ENCODE measurements at regions not wholly inside any gene's neighbourhood (a gene's known extent, or its start where the extent isn't known, plus 50 kb on each side); places are given as distances from the start of the nearest gene placed in this dataset.

DNA sequence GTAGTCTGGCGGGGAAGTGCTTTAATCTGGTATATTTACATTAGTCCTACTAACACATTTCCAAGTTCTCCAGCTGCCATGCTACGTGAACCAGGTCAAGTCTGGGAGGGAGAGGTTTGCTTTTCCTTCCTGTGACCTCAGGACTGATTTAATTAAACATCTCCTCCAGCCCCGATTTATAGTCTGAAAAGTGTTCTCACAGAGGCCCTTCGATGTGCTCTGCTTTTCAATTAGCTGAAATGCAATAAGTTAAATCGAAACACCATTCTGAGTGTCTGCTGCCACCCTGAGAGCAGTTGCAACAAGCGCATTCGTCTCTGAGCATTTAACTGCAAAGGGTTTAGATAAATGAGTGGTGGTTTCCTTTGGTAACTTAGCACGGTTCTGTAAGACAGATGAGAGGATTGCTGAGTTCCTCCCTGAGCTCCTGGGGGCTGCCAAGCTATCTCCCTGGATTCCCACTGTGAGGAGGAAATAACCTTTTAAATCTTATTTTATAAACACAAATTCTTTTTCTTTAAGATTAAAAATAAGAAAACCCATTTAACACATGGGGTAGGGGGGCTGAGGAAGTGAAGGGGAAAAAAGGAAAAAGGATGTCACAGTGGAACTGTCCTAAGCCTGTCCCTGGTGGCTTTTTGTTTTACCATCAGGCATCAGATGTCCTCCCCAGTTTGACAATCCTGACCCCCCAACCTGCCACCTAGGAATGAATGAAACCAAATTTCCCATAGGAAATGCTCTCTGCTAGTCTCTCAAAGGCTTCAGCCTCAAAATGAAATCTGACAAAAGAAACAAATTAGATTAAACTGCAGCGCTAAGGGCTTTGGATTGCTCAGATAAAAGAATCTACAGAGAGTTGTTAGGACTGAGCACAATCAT lies 56.5 kb upstream of the CREB1 start:
- in situ Hi-C loops (cut with MboI; ENCODE audit: low sequenced_read_pairs), result loop anchor here (5.0 to 10.0 kb wide), 3 partner anchors 491 to 778 kb away; no protein-coding TSS in a partner anchor

DNA sequence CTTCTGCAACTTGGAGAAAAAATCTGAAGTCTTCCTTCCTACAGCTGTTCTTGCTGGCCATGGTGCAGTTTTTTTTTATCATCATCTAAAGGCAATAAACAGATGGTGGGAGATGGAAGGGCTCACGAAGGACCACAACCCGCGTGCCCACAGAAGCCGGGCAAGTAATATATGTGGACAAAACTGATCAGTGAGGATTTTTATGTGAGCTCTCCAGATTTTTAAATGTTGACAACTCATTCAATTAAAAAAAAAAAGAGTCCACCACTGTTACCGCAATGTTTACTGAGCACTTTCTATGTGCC lies 55.9 kb upstream of the CREB1 start:
- in situ Hi-C loops (cut with MboI; ENCODE audit: low sequenced_read_pairs), result loop anchor here (5.0 to 10.0 kb wide), 3 partner anchors 492 to 779 kb away; no protein-coding TSS in a partner anchor

DNA sequence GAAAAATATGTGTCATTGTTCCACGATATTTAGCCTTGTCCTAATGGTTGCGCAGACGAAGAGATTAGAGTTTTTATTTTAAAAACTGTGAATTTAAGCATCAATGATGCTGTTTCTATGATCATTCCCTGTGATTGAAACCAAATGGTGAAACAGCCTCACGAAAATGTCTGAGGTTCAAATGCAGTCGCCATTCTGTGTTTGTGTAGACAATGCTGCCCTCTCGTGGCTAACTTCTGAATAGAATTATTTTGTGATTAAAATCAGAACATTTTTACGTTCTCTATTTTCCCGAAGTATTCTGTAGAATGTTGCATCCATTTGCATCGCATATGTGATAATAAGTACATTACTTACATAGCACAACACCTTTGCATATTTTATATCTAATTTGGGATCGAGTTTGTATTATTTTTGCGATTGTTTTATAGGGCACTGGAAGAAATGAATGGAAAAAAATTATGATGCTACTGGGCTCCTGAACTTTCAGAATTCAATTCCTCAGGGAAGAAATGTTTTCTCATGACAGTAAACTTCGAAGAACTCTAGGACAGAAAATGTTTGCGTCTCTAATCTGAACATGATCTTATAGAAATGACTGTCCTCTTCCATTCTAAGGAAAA lies 54.8 kb upstream of the CREB1 start:
- in situ Hi-C loops (cut with MboI; ENCODE audit: low sequenced_read_pairs), result loop anchor here (5.0 to 10.0 kb wide), 3 partner anchors 493 to 780 kb away; no protein-coding TSS in a partner anchor

DNA sequence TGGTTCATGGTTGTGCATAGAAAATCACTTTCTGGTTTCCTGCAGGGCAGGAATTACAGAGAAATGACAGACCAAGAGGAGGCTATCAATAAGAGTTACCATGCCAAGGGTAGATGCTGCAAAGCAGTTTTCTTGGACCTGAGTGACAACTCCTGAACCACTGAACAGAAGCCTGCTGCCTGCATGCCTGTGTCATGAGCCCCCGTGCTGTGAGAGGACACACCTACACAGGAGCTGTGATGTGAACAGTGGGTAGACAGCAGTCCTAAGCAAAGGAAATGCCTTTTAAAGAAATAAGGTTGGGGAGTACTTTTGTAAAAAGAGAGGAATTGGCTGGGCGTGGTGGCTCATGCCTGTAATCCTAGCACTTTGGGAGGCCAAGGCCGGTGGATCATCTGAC lies 54.2 kb upstream of the CREB1 start:
- in situ Hi-C loops (cut with MboI; ENCODE audit: low sequenced_read_pairs), result loop anchor here (10.0 kb wide), 2 partner anchors 681 to 781 kb away; no protein-coding TSS in a partner anchor

DNA sequence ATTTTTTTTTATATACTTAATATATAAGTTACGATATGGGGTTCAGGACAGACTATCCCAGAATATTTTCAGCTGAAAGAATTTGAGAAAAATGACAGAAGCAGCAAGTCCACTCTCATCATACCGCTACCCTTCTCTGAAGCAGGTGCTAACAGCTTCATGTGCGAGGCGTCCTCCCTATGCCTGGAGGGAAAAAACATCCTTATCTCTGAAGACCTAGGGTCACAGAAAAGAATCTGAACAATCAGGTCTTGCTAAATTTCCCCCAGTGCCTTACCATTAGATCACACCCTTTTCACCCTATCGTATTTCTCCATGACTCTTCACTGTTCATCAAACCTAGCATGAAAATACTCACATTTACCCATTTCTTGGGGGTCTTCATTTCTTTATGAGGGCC lies 51.9 kb upstream of the CREB1 start:
- in situ Hi-C loops (cut with MboI; ENCODE audit: low sequenced_read_pairs), result loop anchor here (10.0 kb wide), 2 partner anchors 683 to 783 kb away; no protein-coding TSS in a partner anchor

DNA sequence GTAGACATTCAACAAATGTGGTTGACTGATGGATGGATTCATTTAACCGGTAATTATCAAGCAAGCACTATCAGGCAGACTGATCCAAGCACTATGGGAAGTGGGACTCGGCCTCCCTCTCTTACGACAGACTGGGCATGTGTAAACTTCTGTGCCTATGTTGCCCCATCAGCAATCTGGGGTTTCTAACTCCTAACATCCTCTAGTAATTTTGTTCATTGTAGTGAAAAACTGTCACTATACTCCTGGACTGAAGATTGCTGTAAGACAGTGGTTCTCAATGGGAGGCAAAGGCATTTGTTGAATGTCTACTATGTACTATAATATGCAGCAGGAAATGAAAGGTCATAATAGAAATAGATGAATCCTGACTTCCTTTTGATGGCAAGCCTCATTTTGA lies 51.2 kb upstream of the CREB1 start:
- in situ Hi-C loops (cut with MboI; ENCODE audit: low sequenced_read_pairs), result loop anchor here (10.0 kb wide), 2 partner anchors 684 to 784 kb away; no protein-coding TSS in a partner anchor

DNA sequence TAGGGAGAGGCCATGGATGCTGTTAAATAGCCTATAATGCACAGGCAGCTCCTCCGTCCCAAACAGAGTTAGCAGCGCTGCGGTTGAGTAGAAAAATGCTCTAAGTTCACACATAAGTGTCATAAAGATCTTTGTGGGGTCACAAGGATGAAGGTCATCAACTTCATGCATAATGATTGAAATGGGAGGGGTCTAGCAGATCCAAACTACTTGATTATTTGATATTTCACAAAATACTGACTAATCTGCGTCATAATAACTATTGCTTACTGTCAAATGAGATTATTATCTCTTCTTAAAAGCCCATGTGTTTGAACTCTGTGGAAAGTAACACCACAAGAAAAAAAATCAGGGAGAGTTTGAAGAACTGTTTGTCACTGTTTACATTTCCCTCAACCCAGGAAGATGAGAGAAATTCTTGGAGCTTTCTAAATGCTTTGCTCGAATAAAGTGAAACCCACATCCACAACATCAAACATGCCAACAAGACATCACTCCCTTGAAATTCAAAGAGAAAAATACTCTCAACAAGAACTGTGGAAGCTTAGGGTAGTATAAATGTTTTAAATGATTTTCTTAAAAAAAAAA lies 50.5 kb upstream of the CREB1 start:
- in situ Hi-C loops (cut with MboI; ENCODE audit: low sequenced_read_pairs), result loop anchor here (10.0 kb wide), 2 partner anchors 684 to 784 kb away; no protein-coding TSS in a partner anchor
